H9 (cell line): ENCODE measurements at regions not wholly inside any gene's neighbourhood (a gene's known extent, or its start where the extent isn't known, plus 50 kb on each side); places are given as distances from the start of the nearest gene placed in this dataset.

ENCODE experiments used
- DNase-seq: peaks from one replicate; pipeline ENCODE4 v3.0.0-alpha.2; 2017
- H2AFZ ChIP-seq: one replicate; pipeline ENCODE4 v1.6.1; 2013; ENCODE audit warnings: mild to moderate bottlenecking, low read length, control low read depth, moderate library complexity
- H2AK5ac ChIP-seq: 2 replicates; pipeline ENCODE4 v1.6.1; 2013; ENCODE audit warnings: low read length, control low read depth, mixed read lengths; ENCODE audit not compliant: insufficient read length
- H2BK120ac ChIP-seq: one replicate; pipeline ENCODE4 v1.6.1; 2013; ENCODE audit warnings: low read depth, mild to moderate bottlenecking, low read length, control low read depth, inconsistent platforms; ENCODE audit not compliant: poor library complexity, severe bottlenecking
- H2BK12ac ChIP-seq: 2 replicates; pipeline ENCODE4 v1.6.1; 2013; ENCODE audit warnings: low read length, control low read depth, mixed read lengths, low read depth; ENCODE audit not compliant: insufficient read length
- H2BK15ac ChIP-seq: 2 replicates; pipeline ENCODE4 v1.6.1; 2013; ENCODE audit warnings: low read depth, low read length, control low read depth
- H2BK20ac ChIP-seq: one replicate; pipeline ENCODE4 v1.6.1; 2013; ENCODE audit warnings: low read depth, mild to moderate bottlenecking, low read length, control low read depth, inconsistent platforms; ENCODE audit not compliant: poor library complexity, severe bottlenecking
- H2BK5ac ChIP-seq: 2 replicates; pipeline ENCODE4 v1.6.1; 2013; ENCODE audit warnings: low read length, control low read depth, mixed read lengths; ENCODE audit not compliant: insufficient read length
- H3K14ac ChIP-seq: 2 replicates; pipeline ENCODE4 v1.6.1; 2013; ENCODE audit warnings: low read length, control low read depth; ENCODE audit not compliant: insufficient read depth
- H3K18ac ChIP-seq: 2 replicates; pipeline ENCODE4 v1.6.1; 2013; ENCODE audit warnings: low read depth, mild to moderate bottlenecking, mixed read lengths, low read length, control low read depth; ENCODE audit not compliant: insufficient read length
- H3K23ac ChIP-seq: 2 replicates; pipeline ENCODE4 v1.6.1; 2013; ENCODE audit warnings: low read length, control low read depth, mixed read lengths, low read depth; ENCODE audit not compliant: insufficient read length
- H3K23me2 ChIP-seq: 2 replicates; pipeline ENCODE4 v1.6.1; 2013; ENCODE audit warnings: low read depth, mild to moderate bottlenecking, mixed read lengths, low read length, control low read depth; ENCODE audit not compliant: insufficient read length, poor library complexity, severe bottlenecking
- H3K27ac ChIP-seq: 2 replicates; pipeline ENCODE4 v1.5.1; 2013; ENCODE audit warnings: low read length, control low read depth, mixed read lengths, low read depth; ENCODE audit not compliant: insufficient read length
- H3K27me3 ChIP-seq: 2 replicates; pipeline ENCODE4 v1.6.1; 2013; ENCODE audit warnings: low read length, control low read depth, inconsistent platforms; ENCODE audit not compliant: insufficient read depth
- H3K4ac ChIP-seq: 2 replicates; pipeline ENCODE4 v1.6.1; 2013; ENCODE audit warnings: low read depth, mild to moderate bottlenecking, control low read depth, inconsistent platforms, low read length, moderate library complexity
- H3K4me1 ChIP-seq: 2 replicates; pipeline ENCODE4 v1.6.1; 2013; ENCODE audit warnings: low read length, control low read depth, inconsistent platforms; ENCODE audit not compliant: insufficient read depth
- H3K4me2 ChIP-seq: 2 replicates; pipeline ENCODE4 v1.6.1; 2013; ENCODE audit warnings: low read length, control low read depth, mixed read lengths; ENCODE audit not compliant: insufficient read length, insufficient read depth
- H3K56ac ChIP-seq: 2 replicates; pipeline ENCODE4 v1.6.1; 2013; ENCODE audit warnings: low read depth, mild to moderate bottlenecking, mixed read lengths, low read length, control low read depth; ENCODE audit not compliant: insufficient read length
- H3K79me1 ChIP-seq: 2 replicates; pipeline ENCODE4 v1.6.1; 2013; ENCODE audit warnings: low read depth, mild to moderate bottlenecking, moderate library complexity, low read length, control low read depth, inconsistent platforms; ENCODE audit not compliant: insufficient read depth, poor library complexity, severe bottlenecking
- H3K79me2 ChIP-seq: 2 replicates; pipeline ENCODE4 v1.6.1; 2013; ENCODE audit warnings: low read length, control low read depth, inconsistent platforms; ENCODE audit not compliant: insufficient read depth
- H3K9ac ChIP-seq: 2 replicates; pipeline ENCODE4 v1.6.1; 2013; ENCODE audit warnings: low read length, control low read depth, mixed read lengths; ENCODE audit not compliant: insufficient read length; ENCODE audit errors: extremely low read depth
- H3K9me3 ChIP-seq: one replicate; pipeline ENCODE4 v1.6.1; 2013; ENCODE audit warnings: low read depth, low read length, inconsistent platforms; ENCODE audit not compliant: control insufficient read depth
- H3T11ph ChIP-seq: one replicate; pipeline ENCODE4 v1.6.1; 2013; ENCODE audit warnings: mild to moderate bottlenecking, low read length, control low read depth, inconsistent platforms
- H4K20me1 ChIP-seq: one replicate; pipeline ENCODE4 v1.6.1; 2013; ENCODE audit not compliant: control insufficient read depth, insufficient read length, insufficient read depth
- H4K5ac ChIP-seq: 2 replicates; pipeline ENCODE4 v1.6.1; 2013; ENCODE audit warnings: low read depth, mild to moderate bottlenecking, mixed read lengths, low read length, control low read depth; ENCODE audit not compliant: insufficient read length
- H4K8ac ChIP-seq: replicated peaks from 2 replicates; pipeline ENCODE4 v1.6.1; 2013; ENCODE audit warnings: low read length, control low read depth, mixed read lengths, low read depth; ENCODE audit not compliant: insufficient read length
- H4K91ac ChIP-seq: 2 replicates; pipeline ENCODE4 v1.6.1; 2013; ENCODE audit warnings: low read depth, mild to moderate bottlenecking, moderate library complexity, mixed read lengths, low read length, control low read depth; ENCODE audit not compliant: insufficient read length
- H3K27ac Mint-ChIP-seq, 3 experiments: 2 replicates in 2 of 3; 3 replicates in 1 of 3; pipeline ENCODE4 v1.8.0; 2020 to 2021; ENCODE audit warnings: mixed read lengths in 3 of 3, mild to moderate bottlenecking in 1 of 3, moderate library complexity in 1 of 3
- H3K27me3 Mint-ChIP-seq: 2 replicates; pipeline ENCODE4 v1.8.0; 2021; ENCODE audit warnings: low read depth, mild to moderate bottlenecking, moderate library complexity, mixed read lengths
- H3K36me3 Mint-ChIP-seq, 3 experiments: 2 replicates in 2 of 3; 3 replicates in 1 of 3; pipeline ENCODE4 v1.8.0; 2020 to 2021; ENCODE audit warnings: low read depth in 3 of 3, mixed read lengths in 3 of 3; ENCODE audit not compliant: insufficient read depth in 1 of 3
- H3K4me1 Mint-ChIP-seq, 2 experiments: 2 replicates each; pipeline ENCODE4 v1.8.0; 2020; ENCODE audit warnings: mixed read lengths in 2 of 2
- H3K4me3 Mint-ChIP-seq, 2 experiments: 2 replicates in 1 of 2; 3 replicates in 1 of 2; pipeline ENCODE4 v1.8.0; 2020 to 2021; ENCODE audit warnings: mild to moderate bottlenecking in 2 of 2, mixed read lengths in 2 of 2, moderate library complexity in 1 of 2
- H3K9me3 Mint-ChIP-seq, 2 experiments: 2 replicates in 1 of 2; 3 replicates in 1 of 2; pipeline ENCODE4 v1.8.0; 2020; ENCODE audit warnings: mild to moderate bottlenecking in 2 of 2, mixed read lengths in 2 of 2, moderate library complexity in 1 of 2
- WGBS: extraction: QIAGEN DNeasy Blood & Tissue Kit; methylation state at CpG from one replicate; pipeline ENCODE4 v1.1.7; 2013; ENCODE audit warnings: missing lambda C conversion rate, low lambda C conversion rate, mixed read lengths; ENCODE audit not compliant: insufficient read length; ENCODE audit errors: extremely low coverage; 5-methylcytosine and 5-hydroxymethylcytosine counted together
- TF ChIP-seq, protein P1 (sequence below): fragments of 200-600 bp; sonication (generic); conservative IDR thresholded peaks from 3 replicates; pipeline ENCODE4 v1.8.0; 2021; ENCODE audit warnings: antibody characterized with exemption, mild to moderate bottlenecking

DNA sequence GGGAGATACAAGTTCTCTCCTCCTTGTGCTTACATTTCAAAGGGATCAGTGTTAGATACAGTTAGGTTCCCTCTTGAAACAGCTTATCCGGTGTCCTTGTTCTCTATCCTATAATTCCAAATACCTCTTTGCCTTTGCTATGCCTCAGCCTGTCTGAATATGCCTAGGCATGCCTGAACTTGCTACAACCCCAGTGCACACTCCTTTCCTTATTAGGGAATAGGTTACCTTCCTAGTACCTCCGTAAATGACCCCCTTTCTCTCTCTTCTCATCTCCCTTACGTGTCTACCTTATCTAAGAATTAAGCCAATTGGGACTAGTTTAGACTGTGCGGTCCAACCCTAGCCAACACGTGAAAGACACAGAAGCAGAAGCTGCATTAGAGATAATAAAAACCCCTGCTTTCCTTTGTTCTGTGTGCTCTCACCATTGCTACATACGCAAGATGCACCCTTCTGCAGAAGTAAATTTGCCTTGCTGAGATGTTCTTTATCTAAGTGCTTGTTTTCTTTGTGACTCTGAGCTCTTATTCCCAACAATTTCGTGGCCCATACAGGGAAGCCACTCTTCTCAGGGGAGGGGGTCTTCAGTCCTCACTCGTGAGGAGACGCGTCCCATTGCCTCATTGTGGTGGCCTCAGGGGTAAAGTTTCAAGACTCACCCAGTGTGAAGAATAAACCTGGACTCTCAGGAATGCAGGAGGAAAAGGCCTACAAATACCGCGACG is 802.1 kb downstream of the PLA2G4A start:
- H2AFZ ChIP-seq, result no peak overlapping the region
- no peak overlapping the region for H4K5ac ChIP-seq
- H3K27me3 Mint-ChIP-seq, result peaks cover 10% of the 10 kb centered on the region
- no peak overlapping the region for H2BK15ac ChIP-seq
- no peak overlapping the region for H3K4me3 Mint-ChIP-seq
- peaks cover 5% of the 10 kb centered on the region for H3K4me1 ChIP-seq
- no peak overlapping the region for H3K4ac ChIP-seq
- H3K23me2 ChIP-seq, result no peaks in the 10 kb centered on the region
- H3K23ac ChIP-seq, result no peak overlapping the region
- no peak overlapping the region for H2AK5ac ChIP-seq
- peaks cover 22 to 24% of the 10 kb centered on the region in 2 experiments for H3K9me3 Mint-ChIP-seq
- no peak overlapping the region for H2BK120ac ChIP-seq
- no peak overlapping the region for H3T11ph ChIP-seq
- no peak overlapping the region for H3K27ac ChIP-seq
- no peak overlapping the region for H2BK20ac ChIP-seq
- H3K4me1 Mint-ChIP-seq, result peaks cover 10 to 12% of the 10 kb centered on the region in 2 experiments
- no peak overlapping the region for H3K18ac ChIP-seq
- no peak overlapping the region for H2BK5ac ChIP-seq
- no peaks in the 10 kb centered on the region for H3K79me2 ChIP-seq
- H3K79me1 ChIP-seq, result no peaks in the 10 kb centered on the region
- no peak overlapping the region for H2BK12ac ChIP-seq
- no peak overlapping the region for H3K4me2 ChIP-seq
- H3K9me3 ChIP-seq, result peaks cover 19% of the 10 kb centered on the region
- H3K56ac ChIP-seq, result no peak overlapping the region
- TF ChIP-seq, protein P1, sequence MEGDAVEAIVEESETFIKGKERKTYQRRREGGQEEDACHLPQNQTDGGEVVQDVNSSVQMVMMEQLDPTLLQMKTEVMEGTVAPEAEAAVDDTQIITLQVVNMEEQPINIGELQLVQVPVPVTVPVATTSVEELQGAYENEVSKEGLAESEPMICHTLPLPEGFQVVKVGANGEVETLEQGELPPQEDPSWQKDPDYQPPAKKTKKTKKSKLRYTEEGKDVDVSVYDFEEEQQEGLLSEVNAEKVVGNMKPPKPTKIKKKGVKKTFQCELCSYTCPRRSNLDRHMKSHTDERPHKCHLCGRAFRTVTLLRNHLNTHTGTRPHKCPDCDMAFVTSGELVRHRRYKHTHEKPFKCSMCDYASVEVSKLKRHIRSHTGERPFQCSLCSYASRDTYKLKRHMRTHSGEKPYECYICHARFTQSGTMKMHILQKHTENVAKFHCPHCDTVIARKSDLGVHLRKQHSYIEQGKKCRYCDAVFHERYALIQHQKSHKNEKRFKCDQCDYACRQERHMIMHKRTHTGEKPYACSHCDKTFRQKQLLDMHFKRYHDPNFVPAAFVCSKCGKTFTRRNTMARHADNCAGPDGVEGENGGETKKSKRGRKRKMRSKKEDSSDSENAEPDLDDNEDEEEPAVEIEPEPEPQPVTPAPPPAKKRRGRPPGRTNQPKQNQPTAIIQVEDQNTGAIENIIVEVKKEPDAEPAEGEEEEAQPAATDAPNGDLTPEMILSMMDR, result no peak
- peak; percentile 65 for DNase-seq
- no peaks in the 10 kb centered on the region for H3K27me3 ChIP-seq
- peaks cover 24 to 32% (median 25%) of the 10 kb centered on the region in 3 experiments for H3K36me3 Mint-ChIP-seq
- no peak overlapping the region for H4K8ac ChIP-seq
- WGBS, result no CpG with 5 or more reads among the region's 13 CpGs
- no peak overlapping the region for H3K9ac ChIP-seq
- no peaks in the 10 kb centered on the region for H4K20me1 ChIP-seq
- no peak overlapping the region for H4K91ac ChIP-seq
- H3K27ac Mint-ChIP-seq, result no peak overlapping the region
- no peak overlapping the region for H3K14ac ChIP-seq
